Body of pancreas (tissue), 4 donors: ENCODE measurements at regions not wholly inside any gene's neighbourhood (a gene's known extent, or its start where the extent isn't known, plus 50 kb on each side); places are given as distances from the start of the nearest gene placed in this dataset.

ENCODE experiments used
- CTCF ChIP-seq, 7 experiments: fragments of 450-650 bp in 4 of 7; fragments of 200-600 bp in 3 of 7; sonication (generic) in 3 of 7; IDR thresholded peaks; one replicate each; pipeline ENCODE4 v1.5.1; 2016 to 2019; ENCODE audit warnings: antibody characterized with exemption in 7 of 7
- POLR2A ChIP-seq, 3 donors: fragments of 450-650 bp; IDR thresholded peaks; one replicate each; pipeline ENCODE4 v1.6.1; 2016; ENCODE audit warnings: antibody characterized with exemption in 3 of 3, mild to moderate bottlenecking in 2 of 3

GRCh38 chr2:16900405-16901025, 234.9 kb upstream of the CYRIA start:
- TF ChIP-seq CTCF (IDR thresholded peaks at IDR 0.05) (peak; percentile 41 to 86 (median 52)), POLR2A (IDR thresholded peaks at IDR 0.05) (no peak)
